Naive thymus-derived CD8-positive, alpha-beta T cell (primary cell): ENCODE measurements at regions not wholly inside any gene's neighbourhood (a gene's known extent, or its start where the extent isn't known, plus 50 kb on each side); places are given as distances from the start of the nearest gene placed in this dataset.
"Not testable (repeated sequence)": the region's sequence is repeated elsewhere in the genome, so short reads cannot be mapped to it uniquely, and the experiment has no call there.

Source experiments
- ATAC-seq, 2 donors: fragments of 150-1000 bp; cut with Tn5 transposase in 1 of 2; sonication (Bioruptor Pico), chemical (Tn5 transposase) in 1 of 2; 1 replicate in 1 of 2; 2 replicates in 1 of 2; pipeline ENCODE4 v1.10.0; 2021; ENCODE audit warnings: mild to moderate bottlenecking in 2 of 2, moderate library complexity in 2 of 2
- POLR2A ChIA-PET: fragments of 350-600 bp; sonication (Branson Sonifier 250); formaldehyde crosslinking; loops from one replicate; lab custom pipeline; 2021; ENCODE audit warnings: antibody characterized with exemption; lab: Charles Lee
- DNase-seq, 10 donors: peaks; one replicate each; pipeline versions ENCODE4 v3.0.0 to v3.0.0-alpha.2; 2020 to 2022
- H3K27ac Mint-ChIP-seq, 10 donors: one replicate each; pipeline ENCODE4 v1.8.0; 2020 to 2022; ENCODE audit warnings: mild to moderate bottlenecking in 10 of 10, mixed read lengths in 10 of 10, moderate library complexity in 4 of 10, inconsistent platforms in 1 of 10
- H3K27me3 Mint-ChIP-seq, 5 donors: one replicate each; pipeline ENCODE4 v1.8.0; 2021 to 2022; ENCODE audit warnings: mixed read lengths in 5 of 5
- H3K36me3 Mint-ChIP-seq, 3 donors: one replicate each; pipeline ENCODE4 v1.8.0; 2020 to 2022; ENCODE audit warnings: mixed read lengths in 3 of 3, mild to moderate bottlenecking in 2 of 3, inconsistent platforms in 1 of 3
- H3K4me1 Mint-ChIP-seq, 4 donors: one replicate each; pipeline ENCODE4 v1.8.0; 2021 to 2022; ENCODE audit warnings: mixed read lengths in 4 of 4
- H3K4me3 Mint-ChIP-seq, 10 donors: one replicate each; pipeline ENCODE4 v1.8.0; 2020 to 2022; ENCODE audit warnings: mild to moderate bottlenecking in 10 of 10, mixed read lengths in 10 of 10, moderate library complexity in 6 of 10, inconsistent platforms in 1 of 10
- H3K9me3 Mint-ChIP-seq, 9 donors: one replicate each; pipeline ENCODE4 v1.8.0; 2020 to 2022; ENCODE audit warnings: mixed read lengths in 9 of 9, mild to moderate bottlenecking in 3 of 9, inconsistent platforms in 1 of 9, moderate library complexity in 1 of 9

DNA sequence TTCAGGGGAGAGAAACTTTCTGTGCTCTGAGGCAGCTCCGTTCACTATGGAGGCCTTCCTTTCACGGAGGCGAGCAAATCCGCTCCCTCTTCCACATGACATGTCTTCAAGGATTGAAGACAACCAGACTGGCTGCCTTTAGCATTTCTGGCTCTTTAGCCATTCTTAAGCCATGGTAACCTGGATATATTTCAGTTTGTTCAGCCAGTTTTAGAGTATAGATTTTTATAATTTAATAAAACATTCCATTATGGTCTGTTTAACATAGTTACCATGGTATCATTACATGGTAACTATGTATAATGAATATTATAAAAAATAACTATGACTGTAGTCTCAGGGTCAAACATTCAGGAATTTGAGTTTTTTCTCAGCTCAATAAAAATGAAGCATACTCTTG, 54.2 kb upstream of the NFIA start:
- POLR2A ChIA-PET: no interaction called here
- H3K9me3 Mint-ChIP-seq: no peaks in the 10 kb centered on the region
- no peak for ATAC-seq
- no peak overlapping the region for H3K27ac Mint-ChIP-seq
- no peak overlapping the region for H3K4me3 Mint-ChIP-seq
- DNase-seq: no peak
- peaks cover 0 to 3% (median 0%) of the 10 kb centered on the region in 5 donors for H3K27me3 Mint-ChIP-seq
- H3K36me3 Mint-ChIP-seq: no peaks in the 10 kb centered on the region
- no peaks in the 10 kb centered on the region for H3K4me1 Mint-ChIP-seq

DNA sequence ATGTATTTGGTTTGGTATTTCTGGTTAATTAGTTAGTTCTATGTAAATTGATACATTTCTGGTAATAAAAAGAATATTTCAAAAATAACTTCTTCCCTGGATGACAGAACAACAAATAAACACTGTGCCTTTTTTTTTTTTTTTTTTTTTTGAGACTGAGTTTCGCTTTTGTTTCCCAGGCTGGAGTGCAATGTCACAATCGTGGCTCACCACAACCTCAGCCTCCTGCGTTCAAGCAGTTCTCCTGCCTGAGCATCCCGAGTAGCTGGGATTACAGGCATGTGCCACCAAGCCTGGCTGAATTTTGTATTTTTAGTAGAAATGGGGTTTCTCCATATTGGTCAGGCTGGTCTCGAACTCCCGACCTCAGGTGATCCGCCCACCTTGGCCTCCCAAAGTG, 64.3 kb upstream of the NFIA start:
- DNase-seq, H3K27ac Mint-ChIP-seq, H3K4me1 Mint-ChIP-seq, H3K36me3 Mint-ChIP-seq, H3K4me3 Mint-ChIP-seq, ATAC-seq, H3K9me3 Mint-ChIP-seq: not testable (repeated sequence)
- POLR2A ChIA-PET: interaction anchor here (0.6 kb wide), 1 partner anchor 19 kb away, joined by 4 read pairs; no protein-coding TSS in a partner anchor
- peaks cover 4 to 23% (median 15%) of the 10 kb centered on the region in 5 donors for H3K27me3 Mint-ChIP-seq

DNA sequence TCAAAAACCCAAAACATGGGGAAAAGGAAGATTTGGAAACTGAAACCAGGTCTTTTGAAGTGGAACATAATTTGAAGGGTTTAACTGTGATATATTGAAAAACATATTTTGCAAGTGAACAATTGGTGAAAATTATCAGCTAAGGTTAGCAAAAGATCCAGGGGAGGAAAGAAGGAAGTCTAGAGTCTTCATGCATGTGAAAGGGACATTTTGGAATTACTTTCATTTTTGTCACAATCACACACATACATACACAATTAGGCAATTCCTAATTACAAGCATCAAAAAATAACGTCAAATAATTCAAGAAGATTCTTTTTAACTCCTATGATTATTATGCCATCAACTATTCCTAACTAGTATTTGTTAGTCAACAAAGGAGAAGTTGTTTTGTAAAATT, 64.7 kb upstream of the NFIA start:
- Mint-ChIP-seq H3K27ac (no peak overlapping the region), H3K4me1 (peaks cover 0 to 3% (median 0%) of the 10 kb centered on the region in 4 donors), H3K4me3 (no peak overlapping the region), H3K27me3 (peaks cover 4 to 23% (median 15%) of the 10 kb centered on the region in 5 donors), H3K36me3 (no peaks in the 10 kb centered on the region), H3K9me3 (no peaks in the 10 kb centered on the region)
- no peak for DNase-seq
- POLR2A ChIA-PET: interaction anchor here (0.6 kb wide), 1 partner anchor 18 kb away, joined by 4 read pairs; no protein-coding TSS in a partner anchor
- ATAC-seq: no peak

DNA sequence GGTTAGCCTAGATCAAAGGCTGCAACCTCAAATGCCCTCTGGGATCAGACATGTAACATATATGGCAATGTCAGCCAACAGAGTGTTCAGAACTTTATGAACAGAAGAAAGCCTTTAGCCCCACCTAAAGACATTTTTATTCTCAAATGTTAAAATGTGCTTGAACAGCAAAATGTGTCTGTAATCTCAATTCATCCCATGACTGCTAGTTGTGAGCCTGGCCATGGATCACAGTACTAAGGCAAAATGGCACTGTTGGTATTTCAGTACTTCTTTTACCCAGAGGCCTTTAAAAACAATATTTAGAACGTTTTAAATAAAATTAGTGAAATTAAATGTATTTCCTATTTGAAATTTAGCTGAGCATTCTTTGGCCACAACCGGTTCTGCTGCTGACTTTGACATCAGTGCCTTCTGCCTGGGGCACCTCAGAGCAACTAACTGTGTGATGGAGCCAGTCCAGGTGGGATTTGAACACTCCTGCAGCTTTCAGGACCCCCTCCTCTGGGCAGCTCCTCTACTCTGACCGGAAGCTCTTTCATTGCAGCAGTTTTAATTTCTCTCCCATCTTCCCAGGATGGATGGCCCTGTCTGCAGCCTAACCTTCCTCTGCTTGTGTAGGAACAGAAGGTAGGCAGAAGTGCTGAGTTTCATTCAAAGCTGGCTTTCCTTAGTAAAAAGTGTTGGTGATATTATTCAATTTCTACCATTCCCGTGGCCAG, 68.3 kb upstream of the NFIA start:
- peaks cover 0 to 3% (median 0%) of the 10 kb centered on the region in 4 donors for H3K4me1 Mint-ChIP-seq
- POLR2A ChIA-PET: no interaction called here
- H3K9me3 Mint-ChIP-seq: no peaks in the 10 kb centered on the region
- DNase-seq: no peak
- peaks cover 4 to 25% (median 18%) of the 10 kb centered on the region in 5 donors for H3K27me3 Mint-ChIP-seq
- no peak for ATAC-seq
- H3K27ac Mint-ChIP-seq: no peak overlapping the region
- no peaks in the 10 kb centered on the region for H3K36me3 Mint-ChIP-seq
- H3K4me3 Mint-ChIP-seq: no peak overlapping the region

DNA sequence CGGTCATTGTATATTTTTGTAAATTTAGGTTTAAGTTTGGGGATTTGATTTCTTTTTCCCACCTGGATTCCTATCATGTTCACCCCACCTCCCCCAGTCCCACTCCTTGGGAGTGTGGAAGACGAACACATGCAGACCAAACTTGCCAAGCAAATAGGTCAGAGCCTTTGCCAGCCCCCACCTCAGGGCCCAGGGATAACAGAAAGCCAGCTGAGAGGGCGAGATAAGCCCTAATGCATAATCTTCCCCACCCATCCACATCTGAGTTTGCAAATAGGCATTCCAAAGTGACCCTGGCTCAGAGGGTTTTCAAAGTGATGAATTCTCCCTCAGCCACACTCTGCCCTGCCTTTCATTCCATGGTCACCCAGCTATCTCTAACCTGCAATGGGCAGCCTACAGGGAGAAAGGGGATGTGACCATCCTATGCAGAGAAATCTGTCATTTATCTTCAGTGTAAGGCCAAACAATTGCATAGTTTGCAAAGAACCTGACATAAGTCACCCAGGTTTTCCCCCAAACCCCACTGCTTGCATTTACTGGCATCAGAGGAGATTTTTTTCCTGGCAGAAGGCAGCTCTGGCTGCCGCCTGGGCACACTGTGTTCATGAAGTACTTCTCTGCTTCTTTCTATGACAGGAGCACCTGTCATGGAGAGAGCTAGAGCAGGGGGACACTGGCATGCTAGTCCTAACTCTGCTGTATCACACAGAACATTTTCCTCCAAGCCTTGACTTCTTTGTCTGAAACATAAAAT, 69.0 kb upstream of the NFIA start:
- Mint-ChIP-seq H3K27me3 (peaks cover 4 to 27% (median 18%) of the 10 kb centered on the region in 5 donors), H3K27ac (no peak overlapping the region), H3K9me3 (no peaks in the 10 kb centered on the region), H3K36me3 (no peaks in the 10 kb centered on the region), H3K4me1 (peaks cover 0 to 3% (median 0%) of the 10 kb centered on the region in 4 donors), H3K4me3 (no peak overlapping the region)
- ATAC-seq: no peak
- no peak for DNase-seq
- POLR2A ChIA-PET: no interaction called here

DNA sequence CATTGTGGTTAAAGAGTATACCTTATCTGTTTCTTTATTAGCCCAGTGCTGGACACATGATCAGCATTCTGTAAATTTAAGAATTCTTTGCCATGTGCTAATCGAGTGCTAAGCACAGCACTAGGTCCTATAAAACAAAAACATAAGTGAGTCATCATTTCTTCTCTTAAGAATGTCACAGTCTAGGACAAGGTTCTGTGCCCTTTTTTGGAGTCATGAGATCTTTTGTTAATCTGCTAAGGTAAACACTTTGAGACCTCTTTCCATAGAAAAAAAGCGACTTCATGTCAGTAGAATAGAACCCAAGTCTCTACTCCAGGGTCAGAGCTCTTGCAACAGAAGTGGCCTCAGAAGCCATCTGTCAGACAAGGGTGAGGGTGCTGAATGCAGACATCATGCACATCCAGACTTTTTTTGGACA, 70.0 kb upstream of the NFIA start:
- Mint-ChIP-seq H3K36me3 (no peaks in the 10 kb centered on the region), H3K27ac (no peak overlapping the region), H3K9me3 (no peaks in the 10 kb centered on the region), H3K4me1 (no peaks in the 10 kb centered on the region), H3K4me3 (no peak overlapping the region), H3K27me3 (peaks cover 3 to 23% (median 14%) of the 10 kb centered on the region in 5 donors)
- POLR2A ChIA-PET: no interaction called here
- ATAC-seq (no peak), DNase-seq (no peak)

DNA sequence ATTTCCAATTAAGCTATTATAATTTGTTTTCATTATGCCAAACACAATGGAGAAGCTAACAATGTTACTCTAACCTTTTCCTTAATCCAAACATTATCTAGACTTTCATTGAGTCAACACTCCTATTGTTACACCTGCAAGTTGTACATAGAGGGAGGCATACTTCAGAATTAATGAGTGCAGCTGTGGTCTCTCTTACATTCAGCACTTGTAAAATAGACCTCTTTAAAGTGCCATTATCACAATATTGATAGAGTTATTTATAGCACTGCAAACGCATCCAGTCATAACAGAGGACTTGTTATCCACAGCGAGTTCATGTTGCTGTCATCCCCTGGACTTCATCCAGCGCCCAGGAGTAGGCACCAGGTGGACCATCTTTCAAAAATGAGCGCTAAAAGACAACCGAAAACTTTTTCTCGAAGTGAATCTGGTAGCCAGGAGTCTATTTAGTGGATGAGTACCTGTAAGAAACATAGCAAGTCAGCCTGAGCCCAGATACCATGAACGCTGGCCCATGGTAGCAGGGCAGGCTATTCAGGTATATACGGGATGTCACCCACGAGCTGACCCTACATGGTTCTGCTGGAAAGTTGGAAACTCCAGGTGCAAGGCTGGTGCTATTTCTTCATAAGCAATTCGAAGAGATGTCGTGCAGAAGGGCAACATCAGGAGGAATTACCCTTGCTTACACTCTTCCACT, 70.6 kb upstream of the NFIA start:
- H3K4me1 Mint-ChIP-seq: no peaks in the 10 kb centered on the region
- DNase-seq (no peak), ATAC-seq (no peak)
- H3K9me3 Mint-ChIP-seq: no peaks in the 10 kb centered on the region
- POLR2A ChIA-PET: no interaction called here
- H3K27me3 Mint-ChIP-seq: peaks cover 3 to 23% (median 13%) of the 10 kb centered on the region in 5 donors
- no peak overlapping the region for H3K4me3 Mint-ChIP-seq
- H3K36me3 Mint-ChIP-seq: no peaks in the 10 kb centered on the region
- no peak overlapping the region for H3K27ac Mint-ChIP-seq

DNA sequence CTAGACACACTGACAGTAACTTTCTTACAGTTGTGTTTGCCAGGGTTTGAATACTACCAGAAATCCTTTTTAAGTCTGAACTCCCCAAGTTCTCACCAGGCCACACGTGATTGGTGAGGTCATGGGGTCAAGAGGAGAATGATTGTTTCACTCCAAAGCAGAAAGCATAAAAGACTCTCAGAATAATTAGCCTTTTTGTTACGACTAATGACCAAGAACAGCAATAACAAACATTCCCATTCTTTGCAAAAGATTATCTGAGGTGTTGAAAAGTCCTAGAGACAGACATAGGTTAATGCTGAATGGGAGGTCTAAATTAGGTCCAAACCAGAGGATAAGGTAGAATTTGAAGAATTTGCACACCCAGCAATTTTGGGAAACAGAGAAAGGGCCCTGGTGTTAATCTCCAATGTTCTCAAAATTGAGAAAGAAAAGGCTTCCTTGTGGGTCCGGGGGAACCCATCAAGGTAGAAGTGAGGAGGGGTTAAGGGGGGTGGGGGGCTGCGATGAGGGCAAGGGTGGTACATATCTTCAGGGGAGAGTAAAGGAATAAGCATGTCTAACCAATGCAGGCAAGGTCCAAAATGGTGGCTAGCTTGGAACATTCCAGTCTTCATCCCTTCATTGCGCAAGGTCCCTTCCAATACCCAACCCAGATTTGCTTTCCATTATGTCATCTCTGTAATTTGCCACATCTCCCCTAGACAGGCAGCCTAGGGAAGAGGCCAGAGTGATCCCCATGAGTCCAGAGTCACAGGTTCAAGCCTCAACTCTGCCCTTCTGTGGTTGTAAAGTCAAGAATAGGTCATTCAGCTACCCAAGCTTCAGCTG, 74.6 kb upstream of the NFIA start:
- Mint-ChIP-seq H3K36me3 (no peaks in the 10 kb centered on the region), H3K27me3 (peaks cover 3 to 18% (median 8%) of the 10 kb centered on the region in 5 donors), H3K9me3 (no peaks in the 10 kb centered on the region), H3K27ac (no peak overlapping the region), H3K4me1 (peaks cover 0 to 4% (median 0%) of the 10 kb centered on the region in 4 donors), H3K4me3 (no peak overlapping the region)
- no peak for DNase-seq
- no peak for ATAC-seq
- POLR2A ChIA-PET: no interaction called here

DNA sequence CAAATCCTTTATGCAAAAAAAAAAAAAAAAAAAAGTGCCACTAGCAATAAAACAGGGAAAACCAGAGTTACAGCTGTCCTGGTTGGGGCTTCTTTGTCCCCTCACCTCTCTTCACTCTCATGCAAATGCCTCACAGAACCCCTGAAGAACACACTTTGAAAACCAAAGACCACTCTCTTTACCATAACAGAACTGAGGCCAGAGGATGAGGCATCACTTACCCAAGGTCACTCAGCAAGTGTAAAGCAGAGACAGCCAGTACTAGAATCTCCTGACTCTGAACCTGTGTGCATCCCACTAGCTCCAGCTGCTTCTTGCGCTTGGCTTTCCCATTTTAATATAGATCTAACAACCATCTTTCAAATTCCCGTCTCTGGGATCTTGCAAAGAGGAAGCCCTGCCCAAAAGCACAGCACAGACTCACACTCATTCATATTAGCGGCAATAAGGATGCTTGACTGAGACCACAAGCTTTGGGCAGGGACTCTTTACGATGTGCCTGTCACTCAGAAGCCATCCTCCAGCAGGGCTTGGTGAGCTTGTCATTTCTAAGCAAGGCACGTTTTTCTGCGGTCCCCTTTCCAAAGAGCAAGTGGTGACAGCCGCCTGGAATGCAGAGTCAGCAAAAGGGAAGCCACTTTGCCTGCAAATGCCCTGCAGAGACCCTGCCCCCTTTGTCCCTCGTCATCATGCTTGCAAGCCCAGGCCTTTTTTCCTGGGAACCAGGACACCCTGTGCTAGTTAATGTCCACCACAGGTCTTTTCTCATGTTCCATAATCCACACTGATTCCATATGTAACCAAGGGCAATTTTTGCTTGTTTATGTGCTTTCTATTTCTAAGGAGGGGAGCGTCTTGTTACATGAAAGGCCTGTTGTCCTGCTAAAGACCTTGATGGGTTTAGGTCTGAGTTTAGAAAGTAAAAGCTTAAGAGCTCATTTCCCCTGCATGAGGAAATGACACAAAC, 76.5 kb upstream of the NFIA start:
- ATAC-seq (no peak), DNase-seq (no peak)
- Mint-ChIP-seq H3K36me3 (no peaks in the 10 kb centered on the region), H3K27me3 (peaks cover 3 to 9% (median 7%) of the 10 kb centered on the region in 5 donors), H3K4me3 (no peak overlapping the region), H3K9me3 (no peaks in the 10 kb centered on the region), H3K27ac (no peak overlapping the region), H3K4me1 (peaks cover 0 to 4% (median 0%) of the 10 kb centered on the region in 4 donors)
- POLR2A ChIA-PET: no interaction called here

DNA sequence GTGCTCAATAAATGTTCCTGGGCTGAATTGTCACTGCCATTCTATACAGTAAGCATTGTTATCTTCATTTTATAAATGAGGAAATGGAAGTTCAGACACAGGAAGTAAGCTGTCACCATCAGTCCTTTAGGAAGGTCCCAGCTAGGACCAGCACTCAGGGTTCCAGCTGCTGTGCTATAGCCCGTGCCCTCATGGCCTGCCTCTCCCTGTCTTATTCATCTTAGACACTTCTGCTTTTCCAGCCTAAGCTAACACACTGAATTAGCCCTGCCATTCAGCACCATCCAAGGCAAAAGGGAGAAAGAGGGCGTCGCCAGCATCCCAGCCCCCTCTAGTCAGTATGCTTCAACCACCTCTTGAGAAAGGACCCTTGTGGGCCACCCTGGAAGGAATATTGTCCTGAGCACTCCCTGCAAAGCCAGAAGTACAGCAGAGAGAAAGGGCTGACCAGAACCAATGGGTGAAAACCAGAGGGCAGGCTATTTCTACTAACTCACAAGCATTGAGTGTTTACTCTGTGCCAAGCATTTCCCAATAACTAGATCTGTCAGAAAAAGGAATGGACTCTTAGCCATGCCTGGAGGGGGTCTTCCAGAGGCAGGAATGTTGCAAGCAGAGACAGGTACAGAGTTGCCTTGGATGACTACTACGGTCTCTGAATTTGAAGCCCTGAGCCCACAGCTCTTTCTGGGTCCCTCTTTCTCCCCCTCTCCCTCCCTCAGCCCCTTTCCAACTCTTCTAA, 77.9 kb upstream of the NFIA start:
- Mint-ChIP-seq H3K27me3 (peaks cover 3 to 8% (median 5%) of the 10 kb centered on the region in 5 donors), H3K4me1 (peaks cover 0 to 4% (median 0%) of the 10 kb centered on the region in 4 donors), H3K27ac (no peak overlapping the region), H3K9me3 (no peaks in the 10 kb centered on the region), H3K36me3 (no peaks in the 10 kb centered on the region), H3K4me3 (no peak overlapping the region)
- no peak for DNase-seq
- ATAC-seq: no peak
- POLR2A ChIA-PET: no interaction called here

DNA sequence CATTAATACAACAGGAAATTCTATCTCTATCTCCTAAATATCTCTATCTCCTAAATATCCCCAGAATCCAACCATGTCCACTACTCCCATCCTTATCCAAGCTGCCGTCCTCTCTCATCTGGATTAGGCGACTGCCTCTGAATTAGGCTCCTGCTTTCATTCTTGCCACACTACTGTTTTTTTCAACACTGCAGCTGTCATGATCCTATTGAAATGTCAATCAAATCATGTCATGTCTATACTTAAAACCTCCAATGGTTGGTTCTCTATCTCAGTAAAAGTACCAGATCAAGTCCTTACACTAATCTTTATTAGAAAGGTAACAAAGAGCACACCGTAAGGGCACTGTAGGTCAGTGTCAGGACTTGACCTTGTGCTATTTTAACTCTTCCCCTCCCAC, 82.0 kb upstream of the NFIA start:
- no peaks in the 10 kb centered on the region for H3K4me1 Mint-ChIP-seq
- H3K4me3 Mint-ChIP-seq: no peak overlapping the region
- POLR2A ChIA-PET: no interaction called here
- H3K36me3 Mint-ChIP-seq: no peaks in the 10 kb centered on the region
- no peak for DNase-seq
- no peaks in the 10 kb centered on the region for H3K9me3 Mint-ChIP-seq
- H3K27me3 Mint-ChIP-seq: peaks cover 0 to 6% (median 2%) of the 10 kb centered on the region in 5 donors
- ATAC-seq: no peak
- H3K27ac Mint-ChIP-seq: no peak overlapping the region
